ENCODE measurements at regions not wholly inside any gene's neighbourhood (a gene's known extent, or its start where the extent isn't known, plus 50 kb on each side); places are given as distances from the start of the nearest gene placed in this dataset.

GRCh38 chr3:70571696-70572095 is 259.3 kb upstream of the MDFIC2 start:
- no peaks in the 10 kb centered on the region for H3K9me3 ChIP-seq
- no peaks in the 10 kb centered on the region for H3K4me1 ChIP-seq
- no peaks in the 10 kb centered on the region for H3K27me3 ChIP-seq
- H3K36me3 ChIP-seq, result no peaks in the 10 kb centered on the region
- intact Hi-C loops (cut with DNase I), result no loop called here
- no peak overlapping the region for H3K27ac ChIP-seq
- TF ChIP-seq, protein P1, sequence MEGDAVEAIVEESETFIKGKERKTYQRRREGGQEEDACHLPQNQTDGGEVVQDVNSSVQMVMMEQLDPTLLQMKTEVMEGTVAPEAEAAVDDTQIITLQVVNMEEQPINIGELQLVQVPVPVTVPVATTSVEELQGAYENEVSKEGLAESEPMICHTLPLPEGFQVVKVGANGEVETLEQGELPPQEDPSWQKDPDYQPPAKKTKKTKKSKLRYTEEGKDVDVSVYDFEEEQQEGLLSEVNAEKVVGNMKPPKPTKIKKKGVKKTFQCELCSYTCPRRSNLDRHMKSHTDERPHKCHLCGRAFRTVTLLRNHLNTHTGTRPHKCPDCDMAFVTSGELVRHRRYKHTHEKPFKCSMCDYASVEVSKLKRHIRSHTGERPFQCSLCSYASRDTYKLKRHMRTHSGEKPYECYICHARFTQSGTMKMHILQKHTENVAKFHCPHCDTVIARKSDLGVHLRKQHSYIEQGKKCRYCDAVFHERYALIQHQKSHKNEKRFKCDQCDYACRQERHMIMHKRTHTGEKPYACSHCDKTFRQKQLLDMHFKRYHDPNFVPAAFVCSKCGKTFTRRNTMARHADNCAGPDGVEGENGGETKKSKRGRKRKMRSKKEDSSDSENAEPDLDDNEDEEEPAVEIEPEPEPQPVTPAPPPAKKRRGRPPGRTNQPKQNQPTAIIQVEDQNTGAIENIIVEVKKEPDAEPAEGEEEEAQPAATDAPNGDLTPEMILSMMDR (IDR thresholded peaks at IDR 0.05), result no peak
- TF ChIP-seq POLR2AphosphoS5 (IDR thresholded peaks at IDR 0.05) (no peak), POLR2A (IDR thresholded peaks at IDR 0.05) (no peak), EP300 (IDR thresholded peaks at IDR 0.05) (no peak)
- DNase-seq, result no peak
- 93 to 96% methylated on average over 1 of the region's 1 CpG for whole genome bisulfite sequencing, 2 donors
- H3K4me3 ChIP-seq, result no peak overlapping the region

DNA sequence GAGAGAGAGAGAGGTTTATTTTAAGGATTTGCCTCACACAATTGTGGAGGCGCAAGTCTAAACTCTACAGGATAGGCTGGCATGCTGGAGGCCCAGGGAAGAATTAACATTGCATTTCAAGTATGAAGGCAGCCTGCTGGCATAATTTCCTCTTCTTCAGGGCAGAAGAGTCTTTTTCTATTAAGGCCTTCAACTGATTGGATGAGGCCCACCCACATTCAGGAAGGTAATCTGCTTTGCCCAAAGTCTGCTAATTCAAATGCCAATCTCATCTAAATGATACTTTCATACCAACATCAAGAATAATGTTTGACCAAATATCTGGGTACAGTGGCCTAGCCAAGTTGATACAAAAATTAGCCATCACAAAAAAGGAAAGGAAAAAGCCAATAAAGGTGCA is 258.1 kb upstream of the MDFIC2 start:
- no peak overlapping the region for H3K4me3 ChIP-seq
- H3K27ac ChIP-seq, result no peak overlapping the region
- no peak for TF ChIP-seq POLR2A (IDR thresholded peaks at IDR 0.05)
- TF ChIP-seq POLR2AphosphoS5 (IDR thresholded peaks at IDR 0.05), result no peak
- no peak for TF ChIP-seq EP300 (IDR thresholded peaks at IDR 0.05)
- TF ChIP-seq, protein P1 (IDR thresholded peaks at IDR 0.05), result no peak
- 97 to 99% methylated on average over 1 of the region's 1 CpG for WGBS, 2 donors
- intact Hi-C loops (cut with DNase I), result no loop called here
- no peaks in the 10 kb centered on the region for H3K9me3 ChIP-seq
- no peaks in the 10 kb centered on the region for H3K27me3 ChIP-seq
- H3K4me1 ChIP-seq, result no peaks in the 10 kb centered on the region
- no peak for DNase-seq
- H3K36me3 ChIP-seq, result no peaks in the 10 kb centered on the region

- Histone ChIP-seq H3K36me3 (no peaks in the 10 kb centered on the region), H3K4me3 (no peak overlapping the region), H3K9me3 (no peaks in the 10 kb centered on the region), H3K4me1 (no peaks in the 10 kb centered on the region), H3K27me3 (no peaks in the 10 kb centered on the region), H3K27ac (no peak overlapping the region)
- TF ChIP-seq, protein P1 (IDR thresholded peaks at IDR 0.05), result no peak
- TF ChIP-seq POLR2AphosphoS5 (IDR thresholded peaks at IDR 0.05) (no peak), POLR2A (IDR thresholded peaks at IDR 0.05) (no peak), EP300 (IDR thresholded peaks at IDR 0.05) (no peak)
- no peak for DNase-seq
- intact Hi-C loops (cut with DNase I), result no loop called here
- 87 to 91% methylated on average over 7 of the region's 7 CpGs for WGBS, 2 donors
These were observed 256.2 kb upstream of the MDFIC2 start for GRCh38 chr3:70568626-70569025.

GRCh38 chr3:70565861-70566260 is 253.4 kb upstream of the MDFIC2 start:
- TF ChIP-seq, protein P1 (IDR thresholded peaks at IDR 0.05), result no peak
- no peak for TF ChIP-seq EP300 (IDR thresholded peaks at IDR 0.05)
- no peak for TF ChIP-seq POLR2AphosphoS5 (IDR thresholded peaks at IDR 0.05)
- H3K27ac ChIP-seq, result no peak overlapping the region
- H3K36me3 ChIP-seq, result no peaks in the 10 kb centered on the region
- intact Hi-C loops (cut with DNase I), result no loop called here
- H3K4me1 ChIP-seq, result no peaks in the 10 kb centered on the region
- H3K27me3 ChIP-seq, result no peaks in the 10 kb centered on the region
- DNase-seq, result no peak
- no peak overlapping the region for H3K4me3 ChIP-seq
- H3K9me3 ChIP-seq, result no peaks in the 10 kb centered on the region
- 85 to 88% methylated on average over 3 of the region's 3 CpGs for WGBS, 2 donors

- Histone ChIP-seq H3K4me3 (no peak overlapping the region), H3K27ac (no peak overlapping the region), H3K36me3 (no peaks in the 10 kb centered on the region), H3K9me3 (no peaks in the 10 kb centered on the region), H3K4me1 (no peaks in the 10 kb centered on the region), H3K27me3 (no peaks in the 10 kb centered on the region)
- TF ChIP-seq, protein P1 (IDR thresholded peaks at IDR 0.05), result no peak
- no peak for TF ChIP-seq EP300 (IDR thresholded peaks at IDR 0.05)
- no peak for TF ChIP-seq POLR2A (IDR thresholded peaks at IDR 0.05)
- TF ChIP-seq POLR2AphosphoS5 (IDR thresholded peaks at IDR 0.05), result no peak
- intact Hi-C loops (cut with DNase I), result no loop called here
- 58 to 59% methylated on average over 3 of the region's 3 CpGs for WGBS, 2 donors
- DNase-seq, result no peak
These were observed 252.1 kb upstream of the MDFIC2 start for GRCh38 chr3:70564552-70564951.

Measured in sigmoid colon (tissue), 6 donors.